NCI-H1417 (cell line): ENCODE measurements at regions not wholly inside any gene's neighbourhood (a gene's known extent, or its start where the extent isn't known, plus 50 kb on each side); places are given as distances from the start of the nearest gene placed in this dataset.

Experiments used
- DNase-seq, 3 experiments: peaks; one replicate each; lab custom pipeline; 2025; lab: John Stamatoyannopoulos, UW

GRCh38 chrX:43508694-43509093, 147.4 kb upstream of the MAOA start:
- DNase-seq, result no peak

GRCh38 chrX:43510209-43510608, 145.9 kb upstream of the MAOA start:
- DNase-seq, result no peak

GRCh38 chrX:43513085-43513484, 143.0 kb upstream of the MAOA start:
- no peak for DNase-seq

- DNase-seq, result no peak
Measured at GRCh38 chrX:43514820-43515219, 141.3 kb upstream of the MAOA start.

- DNase-seq, result no peak
Measured at GRCh38 chrX:43522582-43522981, 133.5 kb upstream of the MAOA start.

- no peak for DNase-seq
Measured at GRCh38 chrX:43525901-43526610, 130.0 kb upstream of the MAOA start.

- DNase-seq, result no peak
Measured at GRCh38 chrX:43526878-43527277, 129.2 kb upstream of the MAOA start.

GRCh38 chrX:43527801-43528200, 128.3 kb upstream of the MAOA start:
- no peak for DNase-seq

GRCh38 chrX:43530837-43531236, 125.3 kb upstream of the MAOA start:
- no peak for DNase-seq

GRCh38 chrX:43540318-43540717, 115.8 kb upstream of the MAOA start:
- no peak for DNase-seq

- no peak for DNase-seq
Measured at GRCh38 chrX:43551590-43551989, 104.5 kb upstream of the MAOA start.

- DNase-seq, result no peak
Measured at GRCh38 chrX:43552156-43552555, 103.9 kb upstream of the MAOA start.

GRCh38 chrX:43552703-43553102, 103.4 kb upstream of the MAOA start:
- DNase-seq, result no peak

- no peak for DNase-seq
Measured at GRCh38 chrX:43553257-43553656, 102.8 kb upstream of the MAOA start.

- DNase-seq, result no peak
Measured at GRCh38 chrX:43556207-43556606, 99.9 kb upstream of the MAOA start.

- DNase-seq, result peak; percentile 2 to 79 (median 43)
Measured at GRCh38 chrX:43557792-43558191, 98.3 kb upstream of the MAOA start.

GRCh38 chrX:43559644-43560043, 96.5 kb upstream of the MAOA start:
- peak in 2 of 3 experiments; percentile 14 to 60 for DNase-seq

GRCh38 chrX:43560247-43560946, 95.7 kb upstream of the MAOA start:
- peak in 1 of 3 experiments; percentile 33 for DNase-seq

- no peak for DNase-seq
Measured at GRCh38 chrX:43562372-43562771, 93.7 kb upstream of the MAOA start.

GRCh38 chrX:43564953-43565352, 91.1 kb upstream of the MAOA start:
- no peak for DNase-seq

- DNase-seq, result no peak
Measured at GRCh38 chrX:43566170-43566569, 89.9 kb upstream of the MAOA start.

- DNase-seq, result no peak
Measured at GRCh38 chrX:43573441-43574015, 82.6 kb upstream of the MAOA start.

GRCh38 chrX:43580621-43581020, 75.5 kb upstream of the MAOA start:
- DNase-seq, result no peak
